ENCODE measurements at regions not wholly inside any gene's neighbourhood (a gene's known extent, or its start where the extent isn't known, plus 50 kb on each side); places are given as distances from the start of the nearest gene placed in this dataset.

DNA sequence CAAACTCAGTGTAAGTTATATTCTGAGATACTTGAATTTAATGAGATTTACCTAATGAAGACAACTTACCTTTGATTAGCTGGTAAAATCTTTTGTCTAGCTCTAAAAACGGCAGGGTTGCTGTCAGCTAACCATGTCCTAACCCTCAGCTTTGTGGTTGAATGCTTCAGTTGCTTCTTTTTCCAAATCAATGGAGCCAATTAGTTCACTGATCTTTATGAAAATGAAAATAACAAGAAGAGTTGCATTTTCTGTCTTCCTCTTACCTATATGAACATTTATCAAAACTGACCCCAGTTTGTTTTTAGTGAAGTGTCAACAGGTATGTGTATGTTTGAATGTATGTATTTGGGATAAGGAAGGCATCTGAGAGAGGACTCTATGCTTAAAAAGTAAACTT, 253.1 kb upstream of the MTPN start:
- FAIRE-seq (no peak), DNase-seq (ENCODE audit: low read depth, low spot score) (no peak)
- Histone ChIP-seq H4K20me1 (replicated peaks; ENCODE audit: control insufficient read depth, extremely low read depth, insufficient read depth, low read length) (no peaks in the 10 kb centered on the region), H3K9me3 (replicated peaks; ENCODE audit: control insufficient read depth, insufficient read depth, low read length) (no peaks in the 10 kb centered on the region), H3K36me3 (ENCODE audit: control insufficient read depth in 2 of 2, extremely low read depth in 1 of 2, insufficient read depth in 2 of 2, low read length in 2 of 2) (no peaks in the 10 kb centered on the region), H3K4me3 (replicated peaks in 1 of 3; ENCODE audit: insufficient read depth in 1 of 3, low read depth in 1 of 3, low read length in 3 of 3) (no peak overlapping the region), H3K9ac (replicated peaks; ENCODE audit: extremely low read depth, insufficient read depth, low read length) (no peak overlapping the region), H3K27ac (ENCODE audit: insufficient read depth, low read depth, low read length) (no peak overlapping the region), H3K4me1 (ENCODE audit: control insufficient read depth, extremely low read depth, insufficient read depth, low read length) (no peaks in the 10 kb centered on the region), H3K27me3 (ENCODE audit: control insufficient read depth in 2 of 2, insufficient read depth in 2 of 2, low read length in 2 of 2) (no peaks in the 10 kb centered on the region), H2AFZ (ENCODE audit: low read depth, low read length) (no peak overlapping the region), H3K9me1 (replicated peaks; ENCODE audit: control insufficient read depth, extremely low read depth, insufficient read depth, low read length) (no peaks in the 10 kb centered on the region), H3K79me2 (ENCODE audit: control insufficient read depth, insufficient read depth, low read length) (no peaks in the 10 kb centered on the region), H3K4me2 (ENCODE audit: insufficient read depth, low read length) (no peak overlapping the region)
- no TSS peak for BruUV-seq (replicated peaks)
- CTCF ChIA-PET: no interaction called here
- no peak for TF ChIP-seq MYC (IDR thresholded peaks at IDR 0.05; ENCODE audit: low read depth, low read length)
- no peak for TF ChIP-seq POLR2AphosphoS5 (IDR thresholded peaks at IDR 0.05; ENCODE audit: insufficient read depth, low read depth, low read length)
- no peak for TF ChIP-seq EZH2 (IDR thresholded peaks at IDR 0.05; ENCODE audit: borderline replicate concordance, low read depth, low read length, severe bottlenecking)
- TF ChIP-seq FOS (IDR thresholded peaks at IDR 0.05; ENCODE audit: borderline replicate concordance, insufficient read depth, low read length): no peak
- TF ChIP-seq POLR2A (IDR thresholded peaks at IDR 0.05; ENCODE audit: low read depth, low read length): no peak
- TF ChIP-seq GATA2 (IDR thresholded peaks at IDR 0.05; ENCODE audit: insufficient read depth, insufficient read length, low read depth, low read length): no peak
- TF ChIP-seq, protein P1, sequence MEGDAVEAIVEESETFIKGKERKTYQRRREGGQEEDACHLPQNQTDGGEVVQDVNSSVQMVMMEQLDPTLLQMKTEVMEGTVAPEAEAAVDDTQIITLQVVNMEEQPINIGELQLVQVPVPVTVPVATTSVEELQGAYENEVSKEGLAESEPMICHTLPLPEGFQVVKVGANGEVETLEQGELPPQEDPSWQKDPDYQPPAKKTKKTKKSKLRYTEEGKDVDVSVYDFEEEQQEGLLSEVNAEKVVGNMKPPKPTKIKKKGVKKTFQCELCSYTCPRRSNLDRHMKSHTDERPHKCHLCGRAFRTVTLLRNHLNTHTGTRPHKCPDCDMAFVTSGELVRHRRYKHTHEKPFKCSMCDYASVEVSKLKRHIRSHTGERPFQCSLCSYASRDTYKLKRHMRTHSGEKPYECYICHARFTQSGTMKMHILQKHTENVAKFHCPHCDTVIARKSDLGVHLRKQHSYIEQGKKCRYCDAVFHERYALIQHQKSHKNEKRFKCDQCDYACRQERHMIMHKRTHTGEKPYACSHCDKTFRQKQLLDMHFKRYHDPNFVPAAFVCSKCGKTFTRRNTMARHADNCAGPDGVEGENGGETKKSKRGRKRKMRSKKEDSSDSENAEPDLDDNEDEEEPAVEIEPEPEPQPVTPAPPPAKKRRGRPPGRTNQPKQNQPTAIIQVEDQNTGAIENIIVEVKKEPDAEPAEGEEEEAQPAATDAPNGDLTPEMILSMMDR (IDR thresholded peaks at IDR 0.05; ENCODE audit: extremely low read depth in 1 of 2, insufficient read depth in 1 of 2, low read depth in 1 of 2, low read length in 2 of 2): no peak
- TF ChIP-seq, protein P2, sequence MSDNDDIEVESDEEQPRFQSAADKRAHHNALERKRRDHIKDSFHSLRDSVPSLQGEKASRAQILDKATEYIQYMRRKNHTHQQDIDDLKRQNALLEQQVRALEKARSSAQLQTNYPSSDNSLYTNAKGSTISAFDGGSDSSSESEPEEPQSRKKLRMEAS (IDR thresholded peaks at IDR 0.05; ENCODE audit: insufficient read depth, insufficient read length): no peak
- TF ChIP-seq JUN (IDR thresholded peaks at IDR 0.05; ENCODE audit: borderline replicate concordance, insufficient read depth, insufficient read length, low read depth): no peak
- intact Hi-C loops (cut with micrococcal nuclease) (no loop called here), dilution Hi-C loops (cut with MboI; ENCODE audit: extremely low pct_ligation_motif_present, low sequenced_read_pairs) (no loop called here)
- POLR2A ChIA-PET: no interaction called here

Data from endothelial cell of umbilical vein (primary cell).